ENCODE measurements at regions not wholly inside any gene's neighbourhood (a gene's known extent, or its start where the extent isn't known, plus 50 kb on each side); places are given as distances from the start of the nearest gene placed in this dataset.

DNA sequence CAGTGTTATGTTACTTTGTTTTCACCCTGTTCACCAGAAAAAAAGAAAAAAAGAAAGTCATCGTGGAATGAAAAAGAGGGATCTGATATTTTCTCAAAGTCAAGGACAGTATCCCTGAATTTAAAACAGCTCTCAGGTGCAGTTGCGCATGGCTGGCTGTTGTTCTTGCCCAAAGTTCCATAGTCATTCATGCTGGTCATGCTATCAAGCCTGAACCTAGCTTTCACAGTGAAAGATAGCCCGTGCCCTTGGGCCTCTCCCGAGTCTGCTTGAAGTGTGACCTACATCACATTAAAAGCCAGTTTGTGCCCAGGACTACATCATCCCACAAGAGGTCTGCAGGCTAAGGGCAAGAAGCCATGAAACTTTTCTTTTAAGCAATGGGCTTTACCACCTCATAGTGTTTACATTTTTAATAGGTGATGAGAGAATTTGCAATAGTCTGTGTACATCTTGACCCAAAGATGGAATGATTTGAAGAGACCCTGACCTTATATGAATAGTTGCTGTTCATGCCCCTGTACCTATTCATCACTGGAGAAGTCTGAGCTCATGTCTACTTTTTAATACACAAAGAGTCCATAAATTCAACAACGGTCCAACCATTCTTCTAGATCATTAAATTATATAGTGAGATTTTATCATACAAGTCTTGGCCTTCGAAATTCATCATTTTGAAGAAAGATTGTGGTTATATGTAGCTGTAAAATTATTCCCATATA lies 522.5 kb upstream of the MCTP2 start:
- DNase-seq, result no peak

DNA sequence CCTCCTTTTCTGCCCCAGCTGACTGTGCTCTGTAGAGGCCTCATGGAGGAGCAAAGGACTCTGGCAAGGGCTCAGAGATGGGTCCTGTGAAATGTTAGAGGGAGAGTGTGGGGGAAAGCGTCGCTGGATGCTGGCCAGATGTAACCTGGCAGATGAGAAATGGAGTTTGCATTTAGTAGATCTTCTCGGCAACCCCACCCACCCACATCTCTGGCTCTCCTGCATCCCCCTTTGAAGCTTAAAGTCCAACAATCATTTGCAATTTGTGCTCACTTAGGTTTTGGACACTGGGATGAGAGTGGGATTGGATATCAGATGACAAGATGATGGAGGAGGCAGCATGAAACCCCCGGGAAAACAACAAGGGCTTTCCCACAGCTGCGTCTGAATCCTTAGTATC lies 523.6 kb upstream of the MCTP2 start:
- DNase-seq, result no peak

DNA sequence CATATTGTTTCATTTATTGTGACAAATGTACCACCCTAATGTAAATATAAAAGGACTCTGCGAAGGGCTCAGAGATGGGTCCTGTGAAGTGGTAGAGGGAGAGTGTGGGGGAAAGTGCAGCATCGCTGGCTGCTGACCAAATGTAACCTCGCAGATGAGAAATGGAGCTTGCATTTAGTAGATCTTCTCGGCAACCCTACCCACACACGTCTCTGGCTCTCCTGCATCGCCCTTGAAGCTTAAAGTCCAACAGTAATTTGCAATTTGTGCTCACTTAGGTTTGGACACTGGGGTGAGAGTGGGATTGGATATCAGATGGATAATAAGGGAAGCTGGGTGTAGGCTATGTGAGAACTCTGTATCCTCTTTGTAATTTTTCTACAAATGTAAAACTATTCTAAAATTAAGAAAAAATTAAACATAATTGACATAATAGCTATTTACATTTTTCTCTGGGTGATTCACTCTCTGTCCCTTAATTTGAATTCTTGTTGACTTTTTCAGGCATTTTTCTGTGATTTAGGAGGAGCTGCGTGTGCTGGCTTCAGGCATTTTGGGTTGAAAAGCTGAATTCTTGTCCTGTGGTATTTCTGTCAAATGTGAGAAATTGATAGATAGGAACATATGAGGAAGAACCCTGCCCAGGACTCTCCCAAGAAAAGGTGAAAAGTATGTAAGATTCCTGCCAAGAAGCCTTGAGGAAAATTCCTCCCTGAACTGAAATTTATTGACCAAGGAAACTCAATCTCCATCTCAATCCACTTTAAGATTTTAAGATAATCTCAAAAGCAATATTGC lies 524.7 kb upstream of the MCTP2 start:
- DNase-seq, result no peak

DNA sequence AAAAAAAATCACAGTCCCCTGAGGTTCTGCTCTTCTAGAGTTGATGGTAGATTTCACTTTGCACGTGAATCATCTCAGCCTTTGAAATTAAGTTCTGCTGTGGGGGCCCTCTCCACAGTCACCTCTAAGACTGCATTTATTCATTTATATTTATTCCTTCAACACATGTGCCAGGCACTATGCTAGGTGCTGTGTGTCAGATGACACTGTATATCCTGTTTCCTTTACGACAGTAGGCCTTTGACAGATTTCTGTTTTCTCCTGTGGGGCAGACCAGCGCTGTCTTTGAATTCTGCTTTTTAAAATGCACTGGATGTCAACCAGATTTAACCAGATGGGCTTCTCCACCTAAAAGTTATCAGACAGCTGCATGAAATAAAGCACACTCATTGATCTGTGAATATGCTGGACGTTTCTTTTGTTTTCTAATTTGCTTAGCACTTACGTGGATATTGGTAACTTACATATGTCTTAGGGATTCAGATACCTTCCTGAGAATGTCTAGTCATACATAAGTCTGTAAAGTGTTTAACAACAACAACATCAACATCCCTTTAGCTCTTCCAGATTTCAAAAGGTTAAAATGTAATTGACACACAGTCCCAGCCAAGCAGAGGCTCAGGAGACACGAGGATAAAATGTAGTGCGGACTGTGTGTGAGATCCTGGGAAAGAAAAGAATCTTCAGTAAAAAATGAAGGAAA lies 525.5 kb upstream of the MCTP2 start:
- DNase-seq, result no peak

DNA sequence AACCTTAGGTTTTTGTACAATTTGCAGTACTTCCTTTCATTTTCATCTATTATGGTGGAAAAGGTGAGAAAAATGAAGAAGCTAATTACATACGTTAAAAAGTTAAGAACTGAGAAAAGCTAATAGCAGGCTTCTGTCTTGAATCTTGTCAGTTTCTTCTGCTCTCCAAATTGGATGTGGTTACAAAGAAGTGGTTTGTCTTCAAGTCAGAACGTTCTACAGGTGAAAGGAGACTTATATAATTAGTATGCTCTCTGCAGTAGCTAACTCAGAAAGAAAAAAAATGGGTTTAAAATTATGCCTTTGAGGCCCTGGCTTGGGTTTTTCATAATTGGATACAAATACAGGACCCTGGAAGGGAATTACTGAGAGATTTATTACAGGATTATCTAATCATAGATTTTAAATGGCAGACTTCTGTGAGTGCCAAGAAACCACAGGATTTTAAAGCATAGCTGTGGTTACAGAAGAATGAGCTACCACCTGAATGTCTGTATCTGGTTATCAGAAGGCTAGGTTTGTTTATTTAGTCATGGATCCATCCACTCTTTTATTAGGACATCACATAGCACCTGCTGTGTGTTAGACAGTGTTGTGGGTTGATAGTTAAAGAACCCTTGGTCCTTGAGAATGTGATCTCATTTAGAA lies 528.1 kb upstream of the MCTP2 start:
- DNase-seq, result no peak

DNA sequence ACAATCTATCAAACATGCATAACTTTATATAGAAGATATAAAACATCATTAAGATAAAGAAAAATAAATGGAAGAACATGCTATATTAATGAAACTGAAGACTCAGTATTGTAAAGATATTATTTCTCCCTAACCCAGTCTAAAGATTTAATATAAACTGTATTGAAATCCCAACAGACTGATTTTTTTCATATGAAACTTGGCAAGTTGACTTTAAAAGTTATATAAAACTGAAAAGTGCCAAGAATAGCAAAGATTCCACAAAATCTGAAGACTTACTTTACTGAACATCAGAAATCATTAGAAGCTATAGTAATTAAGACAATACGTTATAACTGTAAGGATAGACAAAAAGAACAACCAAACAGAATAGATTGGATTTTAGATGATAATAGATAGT lies 531.3 kb upstream of the MCTP2 start:
- DNase-seq, result no peak

DNA sequence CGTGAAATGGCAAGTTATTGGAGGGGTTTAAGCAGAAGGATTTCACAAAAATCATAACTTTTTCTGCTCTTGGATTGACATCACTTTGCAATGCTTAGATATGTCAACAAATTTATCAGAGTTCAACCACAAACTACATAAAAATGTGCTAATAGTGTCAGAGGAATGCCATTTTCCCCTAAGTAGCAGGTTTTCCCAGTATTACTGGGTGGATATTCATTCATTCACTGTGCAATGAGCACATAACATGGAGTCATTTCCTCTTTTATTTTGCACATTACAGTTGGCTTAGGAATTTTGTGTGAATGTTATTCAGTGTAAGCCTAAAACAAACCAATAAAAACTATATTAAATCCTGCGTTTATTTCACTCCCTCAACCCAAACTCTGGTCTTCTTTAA lies 537.3 kb upstream of the MCTP2 start:
- no peak for DNase-seq

DNA sequence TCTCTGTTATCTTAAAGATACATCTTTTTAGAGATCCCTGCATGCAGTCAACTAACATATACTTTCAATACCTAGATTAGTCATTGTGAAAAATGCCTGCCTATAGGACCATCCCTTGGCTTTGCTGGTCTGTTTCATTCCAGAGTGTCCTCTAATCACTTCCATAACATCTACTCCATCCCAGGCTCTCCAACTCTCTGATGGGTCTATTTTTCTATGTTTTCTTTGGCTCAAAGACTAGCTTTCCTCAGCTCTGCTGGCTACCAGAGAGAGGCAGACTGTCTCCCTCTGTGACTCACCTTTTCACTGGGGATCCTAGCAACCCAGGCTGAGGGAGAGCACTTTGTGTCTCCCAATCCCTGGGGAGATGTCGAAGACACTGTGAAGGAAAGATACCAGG lies 547.7 kb upstream of the MCTP2 start:
- DNase-seq, result no peak

DNA sequence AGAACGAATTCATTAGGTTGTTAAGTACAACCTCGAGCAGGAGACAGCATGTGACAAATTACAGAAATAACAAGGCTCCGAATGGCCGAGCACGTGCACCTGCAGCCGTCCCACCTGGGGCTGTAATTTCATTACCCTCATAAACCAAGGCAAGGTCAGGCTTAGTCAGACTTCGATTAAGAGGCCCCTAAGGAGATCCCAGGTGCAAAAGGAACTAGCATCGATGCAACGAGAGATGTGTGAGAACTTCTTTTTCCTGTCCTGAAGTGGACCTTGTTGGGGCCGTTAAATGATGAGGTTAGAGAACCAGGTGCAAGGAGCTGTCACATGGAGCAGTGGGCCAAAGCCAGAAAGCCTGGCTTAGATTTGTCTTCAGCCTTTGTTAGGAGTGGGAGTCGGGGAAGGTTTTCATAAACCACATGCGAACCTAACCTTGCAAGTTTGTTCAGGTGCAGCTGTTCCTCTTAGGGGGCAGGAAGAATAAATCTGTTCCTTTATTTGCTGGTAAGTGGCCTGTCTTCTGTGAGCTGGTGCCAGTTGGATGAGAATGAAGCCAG lies 559.9 kb upstream of the MCTP2 start:
- no peak for DNase-seq

DNA sequence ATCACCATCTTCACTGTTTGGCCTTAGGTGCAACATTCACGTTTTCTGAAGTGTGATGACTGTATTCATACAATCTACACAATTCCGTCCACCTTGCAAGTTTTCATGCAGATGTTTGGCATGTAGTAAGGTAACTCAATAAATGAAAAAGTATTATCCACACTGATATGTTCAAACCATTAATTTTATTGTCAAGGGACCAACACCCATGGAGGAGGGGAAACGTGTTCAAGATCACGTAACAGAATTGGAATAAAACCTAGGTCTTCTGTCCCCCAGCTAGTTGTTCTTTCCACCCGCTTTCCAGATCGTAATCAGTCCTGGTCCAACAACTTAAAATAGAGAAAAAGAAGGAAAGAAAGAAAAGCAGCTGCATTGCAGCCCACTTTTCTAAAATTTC lies 560.4 kb upstream of the MCTP2 start:
- no peak for DNase-seq

DNA sequence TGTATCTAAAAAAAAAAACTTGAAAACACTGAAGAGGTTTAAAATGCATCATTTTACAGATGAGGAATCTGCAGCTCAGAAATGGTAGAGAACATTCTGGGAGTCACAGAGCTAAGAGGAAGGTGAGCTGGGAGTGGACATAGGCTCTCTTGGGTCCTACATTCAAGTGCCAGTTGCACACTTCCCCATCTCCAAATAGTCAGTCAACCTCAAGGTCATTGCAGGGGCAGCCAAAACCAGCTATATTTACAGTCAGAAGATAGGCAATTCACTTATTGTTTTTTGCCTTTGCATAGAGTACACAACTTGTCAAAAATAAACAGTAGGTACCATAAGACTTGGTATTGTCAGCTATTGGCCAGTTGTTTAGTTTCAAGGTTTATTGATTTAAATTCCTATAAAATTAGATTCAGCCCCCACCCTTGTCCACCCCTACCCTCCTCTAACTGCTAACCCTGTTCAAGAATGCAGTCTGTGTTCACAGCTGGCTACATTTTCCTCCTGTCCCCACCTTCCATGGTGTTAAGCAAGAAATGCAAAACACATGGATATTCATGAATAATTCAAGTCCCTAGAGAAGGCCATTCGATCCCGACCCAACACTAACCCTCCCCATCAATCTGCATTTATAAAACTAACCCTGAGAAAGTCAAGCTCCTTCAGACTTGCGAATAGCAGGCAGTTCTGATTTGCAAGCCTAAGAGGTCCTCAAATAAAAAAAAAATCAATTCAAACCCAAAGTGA lies 567.0 kb upstream of the MCTP2 start:
- no peak for DNase-seq

DNA sequence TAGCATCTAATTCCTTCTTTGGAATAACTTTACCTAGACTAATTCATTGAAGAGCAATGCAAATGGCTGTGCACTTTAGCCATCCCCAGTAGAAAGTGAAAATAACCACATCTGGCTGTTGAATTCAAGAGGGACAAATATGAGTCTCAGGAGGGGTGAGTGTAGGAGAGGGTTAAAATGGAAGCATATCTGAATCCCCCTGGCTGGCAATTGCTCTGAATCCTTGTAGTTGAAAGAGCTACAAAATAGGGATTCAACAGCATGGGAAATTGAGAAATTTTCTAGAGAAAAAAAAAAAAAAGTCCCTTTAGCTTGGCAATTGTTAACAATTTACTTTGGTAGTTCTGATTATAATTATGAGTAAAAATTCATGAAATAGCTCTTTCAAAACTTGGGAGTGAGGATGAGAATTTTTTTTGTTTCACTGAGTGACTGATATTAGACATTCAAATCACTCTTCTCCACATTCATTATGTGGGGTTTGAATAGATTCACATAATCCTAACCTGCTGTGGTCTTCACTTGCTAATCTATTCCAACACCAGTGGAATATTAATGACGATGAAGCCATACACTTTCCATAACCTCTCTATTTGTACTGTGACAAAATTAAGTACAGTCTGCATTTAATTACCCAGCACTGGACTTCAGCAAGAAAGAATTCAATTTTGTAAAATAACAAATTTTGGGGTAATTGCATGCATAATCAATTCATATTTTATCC lies 569.0 kb upstream of the MCTP2 start:
- DNase-seq, result no peak

DNA sequence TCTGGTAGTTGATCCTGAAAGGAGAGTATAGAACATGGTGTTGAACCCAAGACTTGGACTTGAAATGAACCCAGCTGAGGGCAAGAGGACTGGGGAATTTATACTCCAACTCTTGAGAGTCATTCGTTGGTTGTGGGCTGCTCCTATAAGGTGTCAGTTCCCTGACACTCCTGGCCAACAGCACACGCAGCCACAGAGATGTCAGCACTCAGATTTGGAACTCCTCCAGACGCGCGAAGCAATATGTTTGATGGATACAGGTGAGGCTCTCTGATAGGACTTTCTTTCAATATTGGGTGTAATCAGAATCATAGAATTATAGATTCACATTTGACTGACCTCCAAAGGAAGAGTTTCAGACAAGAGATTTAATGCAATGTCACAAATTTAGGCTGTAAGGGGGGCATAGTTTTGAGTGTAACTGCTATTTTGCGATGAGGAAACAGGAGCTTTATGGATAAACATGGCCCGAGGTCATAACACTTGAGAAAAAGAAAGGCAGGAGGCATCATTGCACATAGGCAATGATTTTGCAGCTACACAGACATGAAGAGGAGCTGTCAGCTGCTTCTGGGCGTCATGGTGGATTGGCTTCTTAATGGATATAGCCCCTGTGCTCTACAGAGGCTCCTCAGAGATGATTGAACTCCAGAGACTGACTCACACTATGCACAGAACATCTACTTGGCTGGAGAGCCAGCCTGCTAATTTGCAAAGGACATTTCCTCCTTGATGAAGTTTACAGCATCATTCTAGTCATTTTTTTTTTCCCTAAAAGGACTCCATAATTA lies 569.2 kb upstream of the RGMA start:
- no peak for DNase-seq

DNA sequence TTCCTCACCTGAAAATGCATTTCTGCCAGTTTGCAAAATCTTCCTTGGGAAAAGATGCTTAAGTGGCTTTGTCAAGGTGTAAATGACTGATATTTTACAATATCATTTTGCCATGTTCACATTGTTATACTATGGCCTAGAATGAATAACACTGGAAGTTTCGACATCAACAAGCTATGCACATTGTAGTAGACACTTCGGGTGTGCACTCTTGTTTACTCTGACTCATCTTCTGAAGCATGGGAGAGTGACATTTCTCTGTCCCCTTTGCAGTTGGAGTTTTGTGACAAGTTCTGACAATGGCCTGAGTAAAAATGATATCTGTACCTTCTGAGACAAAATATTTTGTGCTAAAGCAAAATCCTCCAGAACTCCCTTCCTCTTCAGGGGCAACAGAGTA lies 567.0 kb upstream of the RGMA start:
- DNase-seq, result peak in 2 of 4 experiments; percentile 2 to 4

DNA sequence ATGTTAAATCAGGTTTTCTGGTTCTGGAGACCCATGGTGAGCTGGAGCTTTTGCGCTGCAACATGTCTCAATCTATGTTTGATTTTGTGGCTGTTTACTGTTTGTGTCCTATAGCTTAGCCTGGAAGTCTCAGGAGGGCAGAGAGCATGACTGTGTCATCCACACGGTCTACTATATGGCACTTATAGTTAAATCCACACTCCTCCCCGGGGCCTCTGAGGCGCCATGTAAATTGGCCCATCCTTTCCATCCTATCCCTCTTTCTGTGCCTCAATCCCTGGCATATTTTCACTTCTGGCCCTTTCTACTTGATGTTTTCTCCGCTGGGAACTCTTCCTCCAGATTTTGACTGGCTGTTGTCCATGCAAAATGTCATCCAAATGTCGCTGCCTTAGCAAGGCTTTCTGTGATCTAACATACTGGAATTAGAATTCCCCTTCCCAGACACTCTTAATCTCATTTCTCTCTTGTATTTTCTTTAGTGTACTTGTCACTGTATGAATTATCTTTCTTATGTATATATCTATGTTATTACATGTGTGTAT lies 560.8 kb upstream of the RGMA start:
- no peak for DNase-seq

DNA sequence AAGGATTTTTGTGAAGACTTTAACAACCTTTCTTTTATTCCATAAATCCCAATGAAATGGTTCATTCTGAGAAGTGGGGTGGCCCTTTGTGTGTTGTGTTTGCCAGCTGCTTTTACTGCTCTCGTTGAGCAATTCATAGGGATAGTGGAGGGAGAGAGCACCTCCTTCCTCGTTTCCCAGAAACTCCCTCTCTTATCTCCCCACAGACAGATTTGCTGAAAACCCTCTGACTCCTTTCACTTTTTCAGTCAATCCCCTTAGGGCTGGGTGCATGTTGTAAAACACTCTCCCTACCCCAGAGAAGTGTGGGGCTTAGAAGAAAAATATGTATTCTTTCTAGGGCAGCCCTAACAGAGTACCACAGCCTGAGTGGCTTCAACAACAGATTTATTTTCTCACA lies 557.2 kb upstream of the RGMA start:
- no peak for DNase-seq

DNA sequence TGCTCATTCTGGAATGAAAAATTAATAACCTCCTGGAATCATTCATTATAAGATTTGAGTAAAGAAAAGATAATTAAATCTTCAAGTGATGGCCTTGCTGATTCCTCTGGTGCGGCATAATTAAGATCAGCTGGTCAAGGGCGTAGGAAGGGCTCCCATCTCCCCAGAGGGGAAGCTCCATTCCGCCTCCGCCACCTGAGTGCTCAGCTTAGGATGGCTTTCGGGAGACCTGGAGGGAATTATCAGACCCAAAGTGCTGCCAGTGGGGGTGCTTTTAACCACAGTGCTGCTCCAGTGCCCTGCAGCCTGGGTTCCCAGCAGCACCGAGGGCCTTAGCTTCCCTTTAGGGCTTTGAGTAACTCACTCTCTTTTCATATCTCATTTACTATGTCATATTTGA lies 556.6 kb upstream of the RGMA start:
- no peak for DNase-seq

DNA sequence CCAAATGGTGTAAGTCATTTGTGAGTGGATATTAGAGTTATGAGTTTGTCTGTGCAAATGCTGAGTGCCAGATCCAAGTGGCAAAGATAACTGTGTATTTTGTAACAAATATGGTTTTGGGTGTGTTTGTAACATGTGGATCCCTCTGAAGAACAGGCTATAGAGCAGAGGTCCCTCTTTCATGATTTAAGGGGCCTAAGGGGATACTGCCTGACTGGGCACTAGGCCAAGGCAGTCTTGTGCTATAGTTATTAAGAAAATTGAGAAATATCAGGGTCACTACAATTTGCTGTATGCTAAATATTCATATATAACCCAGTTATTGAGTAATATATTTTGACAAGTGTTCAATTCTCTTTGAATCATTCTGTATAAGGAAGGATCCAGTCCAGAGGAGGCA lies 555.6 kb upstream of the RGMA start:
- no peak for DNase-seq

DNA sequence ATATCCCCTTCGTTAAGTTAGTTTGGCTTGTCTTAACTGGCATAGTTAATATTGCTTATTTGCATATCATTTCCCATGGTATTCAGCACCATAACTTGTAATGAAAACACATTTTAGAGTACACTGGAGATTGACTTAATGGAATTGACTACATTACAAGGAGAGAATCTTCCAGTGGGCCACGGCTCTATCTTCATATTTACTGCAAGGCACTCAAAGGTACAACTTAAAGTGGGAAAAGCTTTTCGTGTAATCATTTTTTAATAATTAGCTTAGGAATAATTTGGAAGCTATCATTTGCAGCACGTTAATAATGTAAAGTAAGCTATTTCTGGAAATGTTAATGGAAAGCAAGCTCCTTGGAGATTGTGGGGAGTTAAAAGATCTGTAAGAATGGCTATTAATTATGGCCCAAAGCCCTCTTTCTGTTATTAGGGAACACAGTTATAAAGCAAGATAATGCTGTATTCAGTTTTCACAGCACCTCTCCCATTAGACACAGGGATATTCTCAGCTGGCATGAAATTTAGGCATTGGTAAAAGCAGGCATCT lies 551.5 kb upstream of the RGMA start:
- DNase-seq, result no peak

Measured in suppressor macrophage (primary cell).